ENCODE measurements at regions not wholly inside any gene's neighbourhood (a gene's known extent, or its start where the extent isn't known, plus 50 kb on each side); places are given as distances from the start of the nearest gene placed in this dataset.

- TF ChIP-seq POLR2A (conservative IDR thresholded peaks at IDR 0.05), result no peak
- TF ChIP-seq ARID2 (IDR thresholded peaks at IDR 0.05), result no peak
- TF ChIP-seq E2F4 (CRISPR knock-in tag; IDR thresholded peaks at IDR 0.05; ENCODE audit: low read depth), result no peak
- TF ChIP-seq FOXP4 (CRISPR knock-in tag; IDR thresholded peaks at IDR 0.05; ENCODE audit: borderline replicate concordance), result no peak
- no peak for TF ChIP-seq MYC (IDR thresholded peaks at IDR 0.05; ENCODE audit: low read depth, low read length)
- no peak for TF ChIP-seq MYC (CRISPR knock-in tag; IDR thresholded peaks at IDR 0.05; ENCODE audit: borderline replicate concordance, low read depth)
- TF ChIP-seq XRCC4 (IDR thresholded peaks at IDR 0.05; ENCODE audit: extremely low read depth, insufficient read depth, insufficient read length), result no peak
- no peak for TF ChIP-seq CBFB (CRISPR knock-in tag; IDR thresholded peaks at IDR 0.05)
Measured at GRCh38 chr13:26133851-26134250, 82.0 kb upstream of the SHISA2 start.
